ENCODE measurements at regions not wholly inside any gene's neighbourhood (a gene's known extent, or its start where the extent isn't known, plus 50 kb on each side); places are given as distances from the start of the nearest gene placed in this dataset.

DNA sequence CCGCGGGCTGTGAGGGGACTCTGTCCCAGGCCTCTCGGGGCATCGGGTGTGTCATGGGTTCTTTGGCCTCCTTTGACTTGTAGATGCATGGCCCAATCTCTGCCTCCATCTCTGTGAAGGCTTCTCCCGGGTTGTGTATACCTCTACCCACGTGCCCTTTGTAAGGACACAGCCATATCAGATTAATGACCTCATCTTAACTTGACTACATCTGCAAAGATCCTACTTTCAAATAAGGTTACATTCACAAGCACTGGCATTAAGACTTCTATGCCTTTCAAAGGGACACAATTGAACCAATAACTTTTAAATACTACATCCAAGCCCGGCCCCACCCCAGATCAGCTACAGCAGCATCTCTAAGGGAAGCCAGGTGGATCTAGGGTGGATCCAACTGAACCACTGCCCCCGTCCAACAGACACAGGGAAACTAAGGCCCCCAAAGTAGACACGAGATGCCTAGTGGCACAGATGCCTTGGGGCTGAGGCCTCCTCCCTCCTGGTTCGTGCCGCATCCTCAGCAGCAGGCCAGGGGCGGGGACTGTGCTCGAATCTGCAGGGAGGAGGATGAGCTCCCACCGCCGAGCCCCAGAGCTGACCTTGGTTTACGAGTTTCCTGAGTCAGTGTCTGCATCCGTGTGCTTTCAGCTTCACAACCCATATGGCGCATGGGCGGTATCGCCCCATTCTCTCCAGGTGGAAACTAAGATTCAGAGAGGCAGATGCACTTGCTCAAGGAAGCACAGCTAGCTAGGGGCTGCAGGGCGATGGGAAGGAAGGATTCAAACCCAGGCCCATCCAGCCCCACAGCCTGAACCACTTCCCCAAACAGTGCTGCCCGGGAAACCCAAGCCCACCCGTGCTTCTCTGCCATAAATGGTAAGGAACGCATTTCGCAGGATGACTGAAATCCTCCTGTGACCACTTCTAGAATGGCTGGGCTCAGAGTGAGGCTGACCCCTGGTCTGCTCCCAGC lies 353.3 kb downstream of the C16orf95 start:
- no peak for DNase-seq

DNA sequence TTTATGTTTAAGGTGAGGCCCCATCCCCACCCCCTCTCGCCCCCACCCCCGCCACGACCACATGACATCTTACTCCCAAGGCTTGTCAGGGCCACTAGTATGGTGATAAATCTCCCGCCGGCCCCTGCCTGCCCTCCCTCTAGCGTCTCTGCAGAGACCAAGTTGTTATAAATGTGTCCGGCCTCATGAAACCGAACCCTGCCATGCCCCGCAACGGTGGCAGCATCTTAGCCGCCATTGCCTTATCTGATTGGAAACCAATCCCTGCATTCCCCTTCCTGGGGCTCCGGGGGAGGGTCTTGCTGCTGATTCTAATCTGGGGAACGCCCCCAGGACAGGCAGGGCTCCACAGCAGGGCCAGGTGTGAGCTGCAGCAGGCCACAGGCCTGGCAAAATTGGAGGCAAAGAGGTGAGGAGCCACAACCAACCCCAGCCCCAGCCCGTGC lies 352.4 kb downstream of the C16orf95 start:
- no peak for DNase-seq

DNA sequence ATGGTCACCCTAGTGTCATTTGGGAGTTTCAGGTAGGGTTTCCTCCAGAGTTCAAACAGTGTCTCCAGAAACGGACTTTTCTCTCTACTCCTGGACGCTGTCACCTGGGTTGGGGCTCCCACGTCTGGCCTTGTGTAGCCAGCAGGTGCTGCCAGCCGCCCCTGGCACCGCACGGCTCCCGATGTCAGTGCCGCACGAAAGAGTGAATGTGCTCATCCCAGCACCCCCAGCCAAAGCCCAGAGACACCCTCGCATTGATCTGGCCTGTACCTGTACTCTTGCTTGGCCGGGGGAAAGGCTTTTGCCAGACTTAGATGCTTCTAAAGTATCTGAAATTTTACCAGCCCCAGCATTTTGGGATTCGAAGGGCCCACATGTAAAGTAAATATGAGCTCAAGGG lies 351.9 kb downstream of the C16orf95 start:
- no peak for DNase-seq

DNA sequence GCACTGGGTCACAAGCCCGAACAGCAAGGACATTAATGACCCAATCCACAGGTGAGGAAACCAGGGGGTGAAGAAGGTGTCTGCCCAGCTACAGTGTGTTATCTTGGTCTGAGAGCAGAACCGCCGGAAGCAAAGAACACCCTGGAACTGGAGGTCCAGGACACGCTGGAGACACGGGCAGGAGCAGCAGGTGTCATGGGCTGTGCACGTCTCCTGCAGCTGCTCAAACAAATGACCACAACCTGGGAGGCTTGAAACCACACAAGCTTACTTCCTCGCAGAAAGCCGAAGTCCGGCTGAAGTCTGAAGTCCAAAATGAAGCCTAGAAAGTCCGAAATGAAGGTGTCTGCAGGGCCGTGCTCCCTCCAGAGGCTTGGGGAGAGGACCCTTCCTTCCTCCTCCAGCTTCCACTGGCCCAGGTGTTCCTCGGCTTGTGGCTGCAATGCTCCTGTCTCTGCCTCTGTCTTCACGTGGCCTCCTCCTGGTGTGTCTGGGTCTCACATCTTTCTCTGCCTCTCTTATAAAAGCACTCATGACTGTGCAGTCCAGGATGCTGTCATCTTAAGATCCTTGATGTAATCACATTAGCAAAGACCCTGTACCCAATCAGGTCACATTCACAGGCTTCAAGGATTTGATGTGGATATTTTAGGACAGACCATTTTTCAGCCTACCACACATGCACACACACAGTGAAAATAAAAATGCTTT lies 351.2 kb downstream of the C16orf95 start:
- DNase-seq = no peak

DNA sequence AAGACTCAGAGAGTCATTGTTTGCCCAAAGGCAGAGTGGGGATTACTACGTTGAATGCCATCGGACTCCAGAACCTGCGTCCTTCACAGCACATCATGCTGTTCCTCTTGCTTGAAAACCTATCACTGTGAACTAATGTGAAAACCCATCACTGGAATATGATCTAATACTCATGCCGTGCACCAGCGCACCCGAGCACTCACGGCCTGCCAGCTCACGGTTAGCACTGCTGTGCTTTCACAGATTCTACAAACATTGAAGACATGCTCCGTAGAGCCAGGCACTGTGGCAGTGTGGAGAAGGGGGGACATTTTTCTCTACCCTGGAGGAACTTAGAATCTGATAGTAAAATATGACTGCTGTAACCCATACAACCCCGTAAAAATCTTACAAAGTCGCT lies 350.4 kb downstream of the C16orf95 start:
- no peak for DNase-seq

DNA sequence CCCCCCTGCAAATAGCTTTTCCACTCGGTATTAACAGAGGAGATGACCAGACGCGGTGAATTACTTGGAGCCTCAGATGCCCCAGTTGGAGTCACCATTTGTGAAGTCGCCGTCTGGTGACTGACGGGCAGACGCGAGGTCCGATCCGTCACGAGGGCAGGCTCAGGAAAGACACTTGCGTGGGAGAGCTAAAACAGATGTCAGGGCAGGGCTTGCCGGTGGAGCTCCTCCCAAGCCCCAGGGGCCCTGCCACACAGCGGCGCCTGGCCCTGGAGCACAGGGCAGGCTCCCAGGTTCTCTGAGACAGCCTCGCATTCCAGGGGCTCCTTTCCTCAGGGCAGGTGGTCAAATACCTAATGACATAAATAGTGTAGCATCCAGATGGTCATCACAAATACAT lies 348.3 kb downstream of the C16orf95 start:
- DNase-seq = no peak

DNA sequence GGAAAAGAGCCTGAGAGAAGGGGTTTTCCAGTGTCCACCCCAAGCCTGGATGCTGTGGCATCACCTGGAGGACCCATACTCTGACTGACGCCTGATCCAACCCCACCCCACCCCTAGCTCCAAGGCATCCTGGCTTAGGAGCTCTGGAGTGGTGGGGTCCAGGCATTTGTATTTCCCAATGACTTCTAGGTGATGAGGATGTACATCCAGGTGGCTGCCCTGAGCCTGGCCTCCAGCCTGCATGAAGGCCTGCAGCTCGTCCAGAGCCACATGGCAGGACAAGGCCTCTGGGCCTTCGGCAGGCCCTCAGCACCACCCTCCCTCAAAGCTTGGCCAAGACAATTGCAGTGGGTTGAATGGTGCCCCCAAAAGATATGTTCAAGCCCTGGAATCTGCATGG lies 347.5 kb downstream of the C16orf95 start:
- no peak for DNase-seq

DNA sequence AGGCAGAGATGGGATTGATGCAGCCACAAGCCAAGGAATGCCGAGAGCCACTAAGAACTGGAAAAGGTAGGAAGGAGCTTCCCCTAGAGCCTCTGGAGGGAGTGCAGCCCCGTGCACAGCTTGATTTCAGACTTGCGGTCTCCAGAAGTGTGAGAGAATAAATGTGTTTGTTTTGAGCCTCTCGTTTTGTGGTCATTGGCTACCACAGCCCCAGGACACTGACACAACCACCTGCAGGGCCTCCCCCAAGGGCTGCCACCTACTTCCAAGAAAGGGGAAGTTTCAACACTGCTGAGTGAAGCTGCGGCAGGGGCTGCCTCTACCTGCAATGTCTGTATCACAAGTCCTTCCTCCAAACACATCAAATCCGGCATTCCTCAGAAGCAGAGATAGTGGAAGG lies 346.9 kb downstream of the C16orf95 start:
- DNase-seq = no peak

DNA sequence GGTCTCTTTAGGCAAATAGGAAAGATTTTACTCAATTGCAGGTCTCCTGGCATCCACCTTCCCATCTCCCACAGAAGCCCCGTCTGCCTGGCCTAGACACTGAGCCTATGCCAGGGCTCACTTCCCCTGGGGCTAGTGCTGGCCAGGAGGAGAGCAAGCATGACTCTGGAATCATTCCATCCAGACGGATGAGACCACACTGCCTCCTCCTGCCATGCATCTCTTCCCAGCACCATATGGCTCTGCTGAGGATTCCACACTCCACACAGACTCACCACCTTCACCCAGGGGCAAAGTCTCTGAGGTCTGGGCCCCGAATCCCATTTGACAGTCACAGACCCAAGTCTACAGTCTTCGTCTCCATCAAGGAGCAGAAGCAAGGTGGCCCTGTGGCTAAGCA lies 346.5 kb downstream of the C16orf95 start:
- DNase-seq = no peak

DNA sequence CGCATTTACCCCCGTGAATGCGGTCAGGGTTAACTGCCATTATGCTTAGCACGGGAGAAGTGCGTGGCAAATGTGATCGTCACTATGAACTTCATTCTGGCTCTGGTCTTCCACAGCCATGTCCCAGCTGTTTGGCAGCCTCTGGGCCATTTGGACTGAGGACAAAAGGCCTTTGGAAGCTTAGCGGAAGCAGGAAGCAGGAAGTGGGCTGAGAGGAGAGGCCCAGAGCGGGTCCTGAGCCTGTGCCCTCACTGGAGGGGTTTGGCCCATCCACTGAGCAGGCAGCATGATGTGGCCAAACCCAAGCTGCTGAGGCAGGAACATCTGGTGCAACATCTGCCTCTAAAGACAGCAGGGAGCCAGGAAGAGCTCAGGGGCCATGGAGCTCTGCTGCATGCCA lies 345.9 kb downstream of the C16orf95 start:
- DNase-seq = no peak

DNA sequence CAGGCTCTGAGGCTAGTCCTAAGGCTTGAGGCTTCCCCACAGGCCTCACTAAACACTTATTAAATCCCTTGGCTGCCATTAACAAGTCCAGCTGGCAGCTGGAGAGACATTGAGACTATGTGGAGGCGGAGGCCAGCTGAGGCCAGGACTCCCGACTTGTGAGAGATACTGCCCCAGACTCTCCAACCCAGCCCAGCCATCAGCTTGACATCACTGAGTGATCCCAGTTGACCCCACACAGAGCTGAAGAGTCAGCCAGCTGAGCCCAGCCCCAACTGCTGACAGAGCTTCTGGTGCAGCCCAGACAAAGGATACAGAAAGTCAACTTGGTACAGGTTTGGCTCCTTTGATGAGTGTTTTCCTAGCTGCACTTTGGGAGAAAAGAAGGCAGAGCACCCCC lies 343.1 kb downstream of the C16orf95 start:
- no peak for DNase-seq

DNA sequence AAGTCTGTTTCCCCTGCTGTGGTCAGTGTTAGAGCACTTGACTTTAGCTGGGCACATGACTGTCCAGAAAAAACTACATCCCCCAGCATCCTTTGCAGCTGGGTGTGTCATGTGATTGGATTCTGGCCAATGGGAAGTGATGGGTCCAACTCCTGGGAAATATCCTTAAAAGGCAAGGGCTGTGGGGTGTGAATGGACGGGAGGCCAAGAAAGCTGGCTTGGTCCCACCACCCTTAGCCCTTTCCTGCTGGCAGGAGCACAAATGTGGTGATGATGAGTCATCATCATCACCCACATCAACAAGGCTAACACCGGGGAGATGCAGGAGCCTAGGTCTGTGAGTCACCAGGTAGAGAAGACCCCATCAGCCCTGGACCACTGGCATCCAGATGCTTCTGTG lies 341.7 kb downstream of the C16orf95 start:
- no peak for DNase-seq

DNA sequence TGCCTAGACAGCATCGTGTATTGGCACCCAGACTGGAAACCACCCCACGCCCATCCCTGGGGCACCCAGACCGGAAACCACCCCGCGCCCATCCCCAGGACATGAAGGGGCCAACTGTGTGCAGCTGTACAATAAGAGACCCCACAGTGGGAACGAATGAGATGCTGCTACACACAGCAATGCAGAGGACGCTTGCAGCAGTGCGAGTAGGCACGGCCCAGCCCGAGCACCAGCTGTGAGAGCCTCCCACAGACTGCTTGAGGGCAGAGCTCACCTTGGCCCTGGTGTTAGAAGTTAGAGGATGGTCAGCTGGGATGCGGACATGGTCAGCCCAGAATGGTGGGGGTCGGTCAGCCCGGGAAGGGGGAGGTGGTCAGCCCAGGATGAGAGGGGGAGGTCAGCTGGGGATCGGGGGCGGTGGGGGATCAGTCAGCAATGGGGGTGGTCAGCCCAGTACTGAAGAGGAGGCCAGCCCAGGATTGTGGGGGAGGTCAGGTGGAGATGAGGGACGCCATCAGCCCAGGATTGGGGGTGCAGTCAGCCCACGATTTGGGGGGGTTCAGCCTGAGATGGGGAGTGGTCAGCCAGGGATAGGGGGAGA lies 340.0 kb downstream of the C16orf95 start:
- no peak for DNase-seq

DNA sequence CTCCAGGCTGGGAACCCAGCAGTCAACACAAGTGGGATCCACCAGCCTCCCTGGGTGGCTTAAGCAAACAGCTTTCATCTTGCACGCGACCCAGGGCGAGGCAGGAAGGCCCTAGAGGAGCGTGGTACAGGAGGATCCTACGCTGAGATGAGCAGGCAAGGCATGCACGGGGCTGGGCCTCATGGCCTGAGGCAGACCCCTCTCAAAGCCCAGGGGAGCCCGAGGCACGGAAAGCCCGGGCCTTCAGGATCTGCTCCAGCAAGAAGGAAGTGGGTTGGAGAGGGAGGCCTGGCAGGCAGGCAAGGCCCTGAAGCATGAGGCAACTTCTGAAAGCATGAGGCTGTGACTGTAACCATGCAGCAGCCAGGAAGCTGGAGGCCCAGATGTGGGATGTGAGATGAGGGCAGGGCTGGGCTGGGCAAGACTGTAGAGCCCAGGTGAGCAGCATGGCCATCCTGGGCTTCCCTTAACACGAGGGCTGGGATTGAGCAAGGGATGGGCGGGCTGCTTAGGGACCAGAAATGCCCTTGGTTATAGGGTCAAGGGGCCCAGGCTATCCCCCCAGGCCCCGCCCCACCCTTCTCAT lies 338.7 kb downstream of the C16orf95 start:
- no peak for DNase-seq

DNA sequence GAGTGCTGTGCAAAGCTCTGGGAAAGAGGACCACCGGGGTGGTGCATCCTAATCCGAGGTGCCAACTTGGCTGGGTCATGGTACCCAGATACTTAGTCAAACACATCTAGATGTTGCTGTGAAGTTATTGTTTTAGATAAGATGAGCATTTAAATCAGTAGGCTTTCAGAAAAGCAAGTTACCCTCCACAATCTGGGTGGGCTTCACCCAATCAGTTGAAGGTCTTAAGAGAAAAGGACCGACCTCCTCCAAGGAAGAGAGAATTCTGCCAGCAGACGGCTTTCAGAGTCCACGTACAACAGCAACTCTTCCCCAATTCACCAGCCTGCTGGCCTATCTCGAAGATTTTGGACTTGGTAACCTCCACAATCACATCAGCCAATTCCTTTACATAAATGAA lies 338.1 kb downstream of the C16orf95 start:
- DNase-seq = no peak

DNA sequence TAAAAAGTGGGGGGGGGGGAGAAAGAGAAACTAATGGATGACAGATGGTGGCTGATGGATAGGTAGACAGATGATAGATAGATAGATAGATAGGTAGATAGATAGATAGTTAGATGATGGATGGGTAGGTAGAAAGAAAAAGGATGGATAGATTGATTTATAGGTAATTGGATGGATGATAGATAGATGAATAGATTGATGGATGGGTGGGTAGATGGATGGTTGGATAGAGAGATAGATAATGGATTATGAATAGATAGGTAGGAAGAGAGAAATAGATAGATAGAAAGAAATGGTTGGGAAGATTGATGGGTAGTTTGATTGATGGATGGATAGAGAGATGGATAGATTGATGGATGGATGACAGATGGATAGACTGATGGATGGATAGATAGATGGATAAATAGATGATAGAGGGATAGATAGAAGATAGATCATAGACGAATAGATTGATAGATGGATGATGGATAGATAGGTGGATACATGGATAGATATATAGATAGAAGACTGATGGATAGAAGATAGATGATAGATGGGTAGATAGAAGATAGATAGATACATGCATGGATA lies 337.1 kb downstream of the C16orf95 start:
- DNase-seq = no peak

DNA sequence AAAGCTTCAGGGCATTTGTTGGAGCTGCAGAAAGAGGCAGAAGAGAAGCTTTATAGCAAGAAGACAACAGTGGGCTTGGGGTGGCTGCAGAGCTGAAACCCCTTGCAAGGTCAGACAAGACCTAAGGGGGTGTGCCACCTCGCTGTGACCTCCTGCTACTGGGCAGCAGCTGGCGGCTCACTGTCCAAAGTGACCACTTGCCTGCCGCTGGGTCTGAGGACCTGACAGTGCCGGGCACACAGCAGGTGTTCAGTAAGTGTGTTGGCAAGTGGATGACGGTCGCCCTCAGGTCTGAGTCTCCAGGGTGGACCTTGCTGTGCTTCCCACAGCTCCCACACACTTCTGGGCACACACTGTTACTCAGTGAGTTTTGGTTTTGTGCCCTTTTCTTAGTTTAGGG lies 336.5 kb downstream of the C16orf95 start:
- no peak for DNase-seq

DNA sequence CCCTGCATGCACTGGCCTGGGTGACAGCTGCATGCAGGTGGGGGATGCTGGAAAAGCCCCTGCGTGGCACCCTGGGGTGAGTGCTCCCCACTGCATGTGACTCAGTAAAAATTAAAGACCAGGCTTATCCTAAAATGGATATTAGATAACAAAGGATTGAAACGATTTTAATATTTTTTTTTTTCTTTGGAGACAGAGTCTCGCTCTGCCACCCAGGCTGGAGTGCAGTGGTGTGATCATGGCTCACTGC lies 334.9 kb downstream of the C16orf95 start:
- no peak for DNase-seq

DNA sequence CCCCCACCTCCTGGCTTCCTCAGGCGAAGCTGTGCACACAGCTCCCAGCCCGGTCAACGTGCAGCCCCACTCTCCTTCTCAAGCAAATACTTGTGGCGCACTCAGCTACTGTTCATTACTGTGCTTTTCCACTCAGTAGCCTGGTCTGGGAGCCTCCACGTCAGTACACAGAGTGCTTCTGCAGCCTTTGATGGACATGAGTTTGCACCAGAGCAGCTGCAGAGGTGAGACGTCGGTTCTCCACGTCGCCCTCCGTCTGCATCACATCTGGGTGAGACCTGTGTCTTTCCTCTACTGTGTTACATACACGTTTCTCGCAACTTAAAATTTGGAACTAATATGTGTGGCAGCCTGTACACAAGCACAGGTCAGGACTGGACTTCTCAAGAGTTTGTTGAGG lies 334.3 kb downstream of the C16orf95 start:
- no peak for DNase-seq

DNA sequence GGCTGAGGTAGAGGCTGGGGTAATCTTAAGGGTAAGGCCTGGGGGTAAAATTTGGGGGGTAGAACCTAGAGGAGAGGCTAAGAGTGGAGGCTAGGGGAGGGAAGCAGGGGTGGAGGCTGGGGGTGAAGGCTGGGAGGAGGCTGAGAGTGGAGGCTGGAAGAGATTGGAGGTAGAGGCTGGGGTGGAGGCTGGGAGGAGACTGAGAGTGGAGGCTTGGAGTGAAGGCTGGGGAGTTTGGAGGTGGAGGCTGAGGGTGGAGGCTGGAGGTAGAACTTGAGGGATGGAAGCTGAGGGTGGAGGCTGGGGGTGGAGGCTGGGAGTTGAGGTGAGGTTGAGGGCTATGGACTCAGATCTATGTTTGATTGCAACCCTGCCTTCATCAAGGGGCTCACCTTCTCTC lies 333.6 kb downstream of the C16orf95 start:
- no peak for DNase-seq

DNA sequence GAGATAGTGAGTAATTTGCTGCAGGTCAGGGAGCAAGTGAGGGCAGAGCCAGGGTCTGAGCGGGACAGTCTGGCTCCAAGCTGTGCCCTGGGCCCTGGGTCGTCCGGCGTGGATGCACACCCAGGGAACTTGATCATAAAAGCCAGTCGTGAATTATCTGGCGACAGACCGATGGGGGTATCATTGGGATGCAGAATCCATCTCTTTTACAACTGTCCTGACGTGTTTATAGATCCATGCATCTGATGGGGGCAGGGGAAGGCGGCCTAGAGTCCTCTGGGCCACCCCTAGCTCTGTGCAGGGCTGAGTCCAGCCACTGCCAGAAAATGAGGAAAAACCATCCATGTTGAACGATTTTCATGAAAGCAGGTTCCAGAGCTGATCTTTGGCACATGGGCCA lies 332.8 kb downstream of the C16orf95 start:
- no peak for DNase-seq

DNA sequence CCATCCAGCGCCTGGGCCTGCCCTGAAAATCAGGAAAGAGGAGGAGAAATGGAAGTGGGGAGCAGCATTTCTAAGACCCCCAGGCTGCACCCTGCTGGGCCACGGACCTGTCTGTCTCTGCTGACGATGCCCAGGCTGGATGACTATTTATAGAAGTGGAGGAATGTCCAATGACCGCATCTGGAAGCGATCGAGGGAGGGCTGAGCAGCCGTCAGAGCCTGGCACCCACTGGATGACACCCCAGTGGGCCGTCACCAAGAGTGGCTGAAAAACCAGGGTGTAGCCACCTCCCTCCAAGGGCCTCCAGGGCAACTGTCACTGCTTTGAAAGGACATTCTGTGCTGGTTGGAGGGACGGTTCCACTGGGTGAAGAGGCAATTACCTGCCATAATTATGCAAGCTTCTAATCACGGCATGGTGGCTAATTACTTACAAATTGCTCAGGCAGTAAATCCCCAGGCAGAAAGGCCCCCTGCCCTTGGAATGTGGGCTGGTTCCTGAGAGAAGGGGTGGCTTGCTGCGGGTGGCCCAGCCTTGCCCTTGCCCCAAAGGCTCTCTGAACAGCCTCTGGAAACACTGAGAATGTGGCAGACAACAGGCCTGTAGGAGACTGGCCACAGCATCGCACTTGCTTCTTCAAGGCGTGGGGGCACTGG lies 332.1 kb downstream of the C16orf95 start:
- no peak for DNase-seq

DNA sequence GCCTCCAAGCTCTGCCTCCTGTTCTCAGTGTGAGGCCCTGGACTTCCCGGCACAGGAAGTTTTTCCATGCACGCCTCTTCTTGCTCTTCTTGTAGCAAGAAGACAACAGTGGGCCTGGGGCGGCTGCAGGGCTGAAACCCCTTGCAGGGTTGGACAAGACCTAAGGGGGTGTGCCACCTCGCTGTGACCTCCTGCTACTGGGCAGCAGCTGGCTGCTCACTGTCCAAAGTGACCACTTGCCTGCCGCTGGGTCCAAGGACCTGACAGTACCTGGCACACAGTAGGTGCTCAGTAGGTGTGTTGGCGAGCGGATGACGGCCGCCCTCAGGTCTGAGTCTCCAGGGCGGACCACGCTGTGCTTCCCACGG lies 331.6 kb downstream of the C16orf95 start:
- no peak for DNase-seq
